NCI-H2029 (cell line): ENCODE measurements at regions not wholly inside any gene's neighbourhood (a gene's known extent, or its start where the extent isn't known, plus 50 kb on each side); places are given as distances from the start of the nearest gene placed in this dataset.
"Not testable (repeated sequence)": the region's sequence is repeated elsewhere in the genome, so short reads cannot be mapped to it uniquely, and the experiment has no call there.

Source experiments
- DNase-seq: peaks from one replicate; lab custom pipeline; 2025; lab: John Stamatoyannopoulos, UW

DNA sequence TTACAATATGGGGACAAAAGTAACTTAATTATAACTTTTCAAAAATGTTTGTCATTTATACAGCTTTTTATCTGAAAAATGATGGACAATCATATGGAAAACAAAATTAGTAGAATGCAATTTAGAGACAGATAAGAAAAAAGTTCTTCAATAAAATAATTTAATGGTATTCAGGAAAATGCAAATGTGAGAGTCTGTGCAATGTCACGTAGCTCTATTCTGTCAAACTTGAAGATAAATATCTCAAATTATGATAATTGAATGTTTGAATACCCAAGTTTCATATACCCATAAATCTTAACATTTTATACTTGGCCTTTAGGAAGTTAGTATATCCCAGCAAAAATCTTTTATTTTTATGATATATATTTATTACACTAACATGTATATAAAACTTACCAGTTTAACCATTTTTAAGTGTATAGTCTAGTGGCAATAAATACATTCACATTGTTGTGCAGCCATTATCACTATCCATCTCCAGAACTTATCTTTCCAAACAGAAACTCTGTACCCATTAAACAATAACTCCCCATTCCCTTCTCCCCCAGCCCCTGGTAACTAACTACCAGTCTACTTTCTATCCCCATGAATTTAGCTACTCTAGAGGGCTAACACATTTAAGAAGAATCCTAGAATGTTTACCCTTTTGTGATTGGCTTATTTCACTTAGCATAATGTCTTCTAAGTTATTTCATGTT is 311.5 kb downstream of the SOCS6 start:
- DNase-seq: no peak

GRCh38 chr18:70598406-70598805 is 309.6 kb downstream of the SOCS6 start:
- no peak for DNase-seq

GRCh38 chr18:70582981-70583380 is 294.1 kb downstream of the SOCS6 start:
- DNase-seq: no peak

- no peak for DNase-seq
Observed at GRCh38 chr18:70578480-70578879, 289.6 kb downstream of the SOCS6 start.

GRCh38 chr18:70577023-70577420 is 288.2 kb downstream of the SOCS6 start:
- no peak for DNase-seq

GRCh38 chr18:70576276-70577022 is 287.6 kb downstream of the SOCS6 start:
- DNase-seq: no peak

GRCh38 chr18:70574951-70575350 is 286.1 kb downstream of the SOCS6 start:
- DNase-seq: not testable (repeated sequence)

- DNase-seq: not testable (repeated sequence)
Observed at GRCh38 chr18:70569647-70570046, 280.8 kb downstream of the SOCS6 start.

DNA sequence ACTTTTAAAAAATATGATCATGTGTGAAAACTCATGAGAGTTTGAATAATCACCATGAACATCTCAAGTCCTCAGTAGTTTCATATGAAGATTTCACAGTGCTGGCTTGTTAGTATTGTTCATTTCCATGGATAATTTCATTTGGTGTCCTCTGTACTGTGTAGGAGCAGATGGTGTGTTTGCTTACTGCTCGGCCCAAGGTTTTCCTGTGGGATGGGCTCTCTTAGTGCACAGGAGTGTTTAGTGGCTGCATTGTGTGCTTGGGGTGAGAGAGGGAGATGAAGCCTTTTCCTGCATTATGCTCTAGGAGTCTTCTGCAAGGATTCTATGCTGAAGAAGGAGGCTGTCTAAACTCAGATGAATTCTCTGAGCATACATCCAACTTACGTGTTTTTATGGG is 270.6 kb downstream of the SOCS6 start:
- DNase-seq: no peak

- no peak for DNase-seq
Observed at GRCh38 chr18:70558371-70558770, 269.5 kb downstream of the SOCS6 start.

- no peak for DNase-seq
Observed at GRCh38 chr18:70554854-70555445, 266.1 kb downstream of the SOCS6 start.

DNA sequence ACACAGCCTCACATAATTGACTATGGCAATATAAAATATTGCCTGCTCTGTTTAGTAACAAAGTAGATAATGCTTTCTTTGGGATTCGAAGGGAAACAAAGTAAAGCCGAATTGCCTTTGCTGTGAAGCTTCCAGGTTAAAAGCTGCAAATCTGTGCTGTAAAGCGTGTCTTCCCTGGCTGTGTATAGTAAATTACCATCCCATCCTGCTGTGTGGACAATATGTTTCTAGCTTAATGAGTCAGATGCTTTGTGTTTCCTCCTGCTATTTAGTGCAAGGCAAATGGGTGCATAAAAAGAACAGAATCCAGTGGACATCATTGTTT is 265.1 kb downstream of the SOCS6 start:
- no peak for DNase-seq

GRCh38 chr18:70553245-70553935 is 264.5 kb downstream of the SOCS6 start:
- DNase-seq: no peak

DNA sequence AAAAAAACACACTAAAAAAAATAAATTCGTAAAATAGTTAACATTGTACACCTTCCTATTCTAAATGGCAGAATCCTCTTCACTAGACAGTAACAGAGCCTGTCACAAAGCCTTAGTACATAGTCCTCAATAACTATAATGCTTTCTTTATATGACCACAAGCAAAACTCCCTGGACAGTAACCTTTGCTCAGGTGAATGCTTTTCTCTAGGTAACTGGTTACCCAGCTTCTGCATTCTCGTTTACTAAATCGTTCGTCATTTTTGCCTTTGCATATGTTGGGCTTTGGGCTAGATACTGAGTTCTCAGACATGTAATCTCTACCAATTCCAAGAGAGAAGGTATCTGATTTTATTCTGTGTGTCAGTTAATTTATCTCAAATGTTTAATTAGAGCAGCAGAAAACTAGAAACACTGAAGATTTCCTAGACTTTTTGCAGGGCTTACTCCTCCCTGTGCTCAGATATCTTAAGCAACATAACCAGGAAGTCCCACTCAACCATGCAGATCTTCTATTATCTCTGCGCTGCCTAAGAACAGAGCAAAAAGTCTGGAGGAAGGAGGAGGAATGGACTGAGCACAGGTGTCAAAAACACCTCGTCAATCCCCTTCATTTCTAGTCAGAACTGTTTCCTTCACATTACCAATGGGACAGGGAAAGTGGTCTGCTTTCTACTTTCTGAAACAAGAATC is 247.7 kb downstream of the SOCS6 start:
- no peak for DNase-seq

GRCh38 chr18:70535041-70535440 is 246.2 kb downstream of the SOCS6 start:
- DNase-seq: no peak

- DNase-seq: not testable (repeated sequence)
Observed at GRCh38 chr18:70525322-70525721, 236.5 kb downstream of the SOCS6 start.

DNA sequence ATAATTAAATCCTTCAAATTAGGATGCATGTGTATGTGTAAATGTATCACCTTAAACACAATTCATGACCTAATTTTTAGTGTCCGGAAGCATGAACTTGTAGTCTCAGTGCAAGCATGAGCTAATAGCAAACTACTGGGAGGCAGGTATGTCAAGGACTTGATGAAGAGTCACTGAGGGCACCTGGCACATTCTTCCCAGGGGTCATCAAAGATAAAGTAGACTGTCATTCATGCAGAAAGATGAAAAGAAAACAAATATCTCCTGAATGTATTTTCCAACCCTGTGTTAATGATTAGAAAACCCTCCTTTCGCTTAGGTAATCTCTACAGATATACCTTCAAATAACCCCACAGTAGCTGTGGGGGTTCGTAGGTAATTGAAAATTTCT is 234.9 kb downstream of the SOCS6 start:
- no peak for DNase-seq

- no peak for DNase-seq
Observed at GRCh38 chr18:70523035-70523791, 234.4 kb downstream of the SOCS6 start.

GRCh38 chr18:70522183-70522680 is 233.4 kb downstream of the SOCS6 start:
- DNase-seq: no peak

- DNase-seq: no peak
Observed at GRCh38 chr18:70520867-70521266, 232.0 kb downstream of the SOCS6 start.

GRCh38 chr18:70513502-70514171 is 224.8 kb downstream of the SOCS6 start:
- no peak for DNase-seq
